ENCODE measurements at regions not wholly inside any gene's neighbourhood (a gene's known extent, or its start where the extent isn't known, plus 50 kb on each side); places are given as distances from the start of the nearest gene placed in this dataset.

GRCh38 chr1:213681788-213682340, 305.9 kb upstream of the PROX1 start:
- no peak overlapping the region for H3K27ac ChIP-seq
- no peak for DNase-seq (ENCODE audit: low spot score in 2 of 2)
- H3K4me3 ChIP-seq = no peak overlapping the region
- no peaks in the 10 kb centered on the region for H3K36me3 ChIP-seq
- H3K9me3 ChIP-seq = no peaks in the 10 kb centered on the region
- H3K4me1 ChIP-seq = no peaks in the 10 kb centered on the region
- 89% methylated on average over 3 of the region's 3 CpGs for WGBS
- no peaks in the 10 kb centered on the region for H3K27me3 ChIP-seq
- TF ChIP-seq CTCF (IDR thresholded peaks at IDR 0.05) (no peak), POLR2A (IDR thresholded peaks at IDR 0.05) (no peak), EP300 (IDR thresholded peaks at IDR 0.05) (no peak), POLR2AphosphoS5 (IDR thresholded peaks at IDR 0.05) (no peak)

GRCh38 chr1:213683529-213683928, 304.2 kb upstream of the PROX1 start:
- no peaks in the 10 kb centered on the region for H3K4me1 ChIP-seq
- WGBS = 77% methylated on average over 7 of the region's 7 CpGs
- no peak overlapping the region for H3K27ac ChIP-seq
- H3K4me3 ChIP-seq = no peak overlapping the region
- no peaks in the 10 kb centered on the region for H3K9me3 ChIP-seq
- H3K36me3 ChIP-seq = no peaks in the 10 kb centered on the region
- no peak for TF ChIP-seq POLR2AphosphoS5 (IDR thresholded peaks at IDR 0.05)
- TF ChIP-seq POLR2A (IDR thresholded peaks at IDR 0.05) = no peak
- TF ChIP-seq CTCF (IDR thresholded peaks at IDR 0.05) = no peak
- TF ChIP-seq EP300 (IDR thresholded peaks at IDR 0.05) = no peak
- no peaks in the 10 kb centered on the region for H3K27me3 ChIP-seq
- no peak for DNase-seq (ENCODE audit: low spot score in 2 of 2)

GRCh38 chr1:213684454-213684853, 303.3 kb upstream of the PROX1 start:
- Histone ChIP-seq H3K27ac (no peak overlapping the region), H3K36me3 (no peaks in the 10 kb centered on the region), H3K4me1 (no peaks in the 10 kb centered on the region), H3K4me3 (no peak overlapping the region), H3K9me3 (no peaks in the 10 kb centered on the region), H3K27me3 (no peaks in the 10 kb centered on the region)
- TF ChIP-seq POLR2AphosphoS5 (IDR thresholded peaks at IDR 0.05) = no peak
- TF ChIP-seq CTCF (IDR thresholded peaks at IDR 0.05) = no peak
- no peak for TF ChIP-seq POLR2A (IDR thresholded peaks at IDR 0.05)
- no peak for TF ChIP-seq EP300 (IDR thresholded peaks at IDR 0.05)
- DNase-seq (ENCODE audit: low spot score in 2 of 2) = no peak
- WGBS = 92% methylated on average over 3 of the region's 3 CpGs

GRCh38 chr1:213685992-213686582, 301.7 kb upstream of the PROX1 start:
- Histone ChIP-seq H3K9me3 (no peaks in the 10 kb centered on the region), H3K4me3 (no peak overlapping the region), H3K27me3 (no peaks in the 10 kb centered on the region), H3K27ac (no peak overlapping the region), H3K36me3 (no peaks in the 10 kb centered on the region), H3K4me1 (no peaks in the 10 kb centered on the region)
- DNase-seq (ENCODE audit: low spot score in 2 of 2) = no peak
- TF ChIP-seq POLR2A (IDR thresholded peaks at IDR 0.05) = no peak
- no peak for TF ChIP-seq EP300 (IDR thresholded peaks at IDR 0.05)
- no peak for TF ChIP-seq CTCF (IDR thresholded peaks at IDR 0.05)
- no peak for TF ChIP-seq POLR2AphosphoS5 (IDR thresholded peaks at IDR 0.05)
- 28% methylated on average over 2 of the region's 2 CpGs for WGBS

GRCh38 chr1:213686983-213687382, 300.8 kb upstream of the PROX1 start:
- TF ChIP-seq EP300 (IDR thresholded peaks at IDR 0.05) (no peak), POLR2AphosphoS5 (IDR thresholded peaks at IDR 0.05) (no peak), POLR2A (IDR thresholded peaks at IDR 0.05) (no peak), CTCF (IDR thresholded peaks at IDR 0.05) (no peak)
- no peak for DNase-seq (ENCODE audit: low spot score in 2 of 2)
- H3K4me1 ChIP-seq = no peaks in the 10 kb centered on the region
- no peaks in the 10 kb centered on the region for H3K36me3 ChIP-seq
- H3K4me3 ChIP-seq = no peak overlapping the region
- 67% methylated on average over 3 of the region's 3 CpGs for WGBS
- H3K27me3 ChIP-seq = no peaks in the 10 kb centered on the region
- no peak overlapping the region for H3K27ac ChIP-seq
- no peaks in the 10 kb centered on the region for H3K9me3 ChIP-seq
